ENCODE measurements at regions not wholly inside any gene's neighbourhood (a gene's known extent, or its start where the extent isn't known, plus 50 kb on each side); places are given as distances from the start of the nearest gene placed in this dataset.

DNA sequence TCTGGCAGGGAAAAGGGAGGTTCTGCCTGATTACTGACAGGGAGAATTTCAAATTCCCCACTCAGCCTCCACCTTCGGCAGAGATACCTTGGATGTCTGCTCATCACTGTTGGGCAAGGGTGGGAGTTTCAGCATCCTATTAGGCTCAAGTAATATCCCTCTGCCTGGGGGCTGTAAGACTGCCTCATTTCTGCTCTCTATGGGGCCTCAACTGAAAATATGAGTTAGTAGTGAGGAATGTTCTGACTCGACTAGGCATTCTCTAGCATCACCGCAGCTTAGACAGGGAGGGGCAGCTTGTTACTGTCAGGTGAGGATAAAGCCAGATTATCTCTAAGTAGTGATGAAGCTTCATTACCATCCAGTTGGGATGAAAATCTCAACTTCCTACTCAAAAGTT is 87.7 kb upstream of the LRP1B start:
- no peak for DNase-seq

DNA sequence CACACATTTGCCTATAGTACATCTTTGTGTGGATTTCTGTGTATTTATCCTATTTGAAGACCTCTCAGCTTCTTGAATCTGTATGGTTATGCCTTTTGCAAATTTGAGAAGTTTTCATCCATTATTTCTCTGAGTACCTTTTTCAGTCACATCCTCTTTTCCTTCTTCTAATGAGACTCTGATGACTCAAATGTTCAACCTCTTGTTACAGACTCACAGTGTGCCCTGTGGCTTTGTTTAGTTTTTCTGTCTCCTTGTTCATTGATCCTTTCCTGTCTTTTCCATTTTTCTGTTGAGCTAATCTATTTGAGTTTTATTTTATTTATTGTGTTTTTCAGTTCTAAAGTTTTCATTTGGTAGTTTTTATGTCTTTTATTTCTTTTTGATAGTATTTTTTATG is 87.0 kb upstream of the LRP1B start:
- no peak for DNase-seq

DNA sequence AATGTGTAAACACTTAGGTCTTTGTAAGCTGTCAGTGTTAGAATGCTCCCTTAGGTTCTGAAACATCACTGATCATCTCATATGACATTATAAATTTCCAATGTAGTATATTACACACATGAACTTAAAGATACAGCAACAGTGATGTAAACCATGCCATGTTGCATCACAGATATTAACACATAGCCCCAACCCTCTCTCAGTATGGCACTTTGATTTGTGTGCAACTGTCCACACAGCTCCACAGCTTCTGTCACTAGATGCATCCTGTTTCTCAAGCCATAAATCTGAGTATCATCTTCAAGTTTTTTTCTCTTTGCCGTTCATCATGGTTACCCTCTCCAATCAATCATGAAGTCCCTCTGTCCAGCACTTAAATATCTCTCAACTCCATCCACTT is 69.2 kb upstream of the LRP1B start:
- no peak for DNase-seq

DNA sequence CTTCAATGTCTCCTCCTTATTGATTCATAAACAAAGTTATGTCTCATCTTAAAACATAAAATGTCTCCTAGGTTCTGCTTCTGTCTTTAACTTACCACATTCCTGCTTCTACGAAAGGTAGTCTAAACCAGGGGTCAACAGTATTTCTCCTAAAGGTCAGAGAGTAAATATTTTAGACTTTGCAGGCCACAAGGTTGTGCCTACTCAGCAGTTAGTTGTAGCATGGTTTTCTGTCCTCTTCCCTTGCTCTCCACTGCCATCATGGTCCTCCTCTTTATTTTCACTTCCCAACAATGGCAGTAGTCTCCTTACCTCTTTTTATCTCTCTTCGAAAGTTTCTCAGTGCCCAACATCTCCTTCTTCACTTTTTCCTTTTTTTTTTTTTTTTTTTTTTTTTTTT is 68.3 kb upstream of the LRP1B start:
- DNase-seq: no peak

DNA sequence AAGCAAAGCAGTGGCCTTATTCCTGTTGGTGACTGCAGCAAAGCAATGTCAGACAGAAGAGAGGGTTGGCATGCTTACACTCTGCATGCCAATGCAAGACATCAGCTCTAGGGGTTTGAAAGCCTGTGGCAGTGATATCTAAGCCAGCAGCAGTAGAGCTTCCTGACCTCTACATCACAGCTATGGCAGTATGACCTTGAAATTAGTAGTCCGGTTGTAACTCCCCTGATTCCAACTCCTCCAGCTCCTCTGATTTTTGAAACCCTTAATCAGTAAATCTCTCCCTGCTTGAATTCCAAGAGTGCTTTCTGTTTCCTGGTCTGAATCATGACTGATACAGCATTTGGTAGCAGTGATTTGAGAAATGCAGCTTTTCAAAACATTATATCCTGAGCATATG is 60.0 kb upstream of the LRP1B start:
- no peak for DNase-seq

DNA sequence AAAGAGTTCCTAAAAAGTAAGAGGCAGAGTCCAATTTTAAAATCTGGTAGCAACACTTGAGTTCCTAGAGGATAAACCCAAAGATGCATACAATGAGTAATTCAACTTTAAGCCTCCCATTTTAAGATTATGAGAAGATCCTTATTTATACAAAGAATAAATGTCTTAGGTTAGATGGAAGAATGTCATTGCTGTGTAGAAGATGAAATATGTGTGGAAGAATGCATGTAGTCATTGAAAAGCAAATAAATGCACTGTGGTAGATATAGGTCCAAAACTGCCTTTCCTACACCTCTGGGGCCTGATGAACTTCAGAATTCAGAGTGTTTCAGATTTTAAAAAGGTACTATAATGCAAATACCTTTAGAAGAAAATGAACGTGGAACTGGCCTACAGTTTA is 58.7 kb upstream of the LRP1B start:
- no peak for DNase-seq

DNA sequence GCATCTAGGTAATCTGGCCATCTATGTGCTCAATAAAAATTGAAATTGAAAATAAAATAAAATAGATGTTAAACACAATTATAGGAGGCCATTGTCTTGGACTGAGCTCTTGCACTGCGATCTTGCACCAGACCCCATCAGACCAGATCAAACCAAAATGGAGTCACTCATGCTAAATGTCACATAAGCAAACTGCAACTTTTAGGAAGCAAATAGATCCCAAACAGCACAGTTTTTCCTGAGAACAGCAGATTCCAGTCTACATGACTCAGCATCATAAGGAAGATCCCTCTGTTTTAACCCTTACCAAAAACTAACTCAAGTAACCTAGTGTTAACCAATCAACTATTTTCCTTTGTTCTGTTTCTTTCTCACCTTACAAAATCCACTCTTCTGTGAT is 57.7 kb upstream of the LRP1B start:
- DNase-seq: no peak

DNA sequence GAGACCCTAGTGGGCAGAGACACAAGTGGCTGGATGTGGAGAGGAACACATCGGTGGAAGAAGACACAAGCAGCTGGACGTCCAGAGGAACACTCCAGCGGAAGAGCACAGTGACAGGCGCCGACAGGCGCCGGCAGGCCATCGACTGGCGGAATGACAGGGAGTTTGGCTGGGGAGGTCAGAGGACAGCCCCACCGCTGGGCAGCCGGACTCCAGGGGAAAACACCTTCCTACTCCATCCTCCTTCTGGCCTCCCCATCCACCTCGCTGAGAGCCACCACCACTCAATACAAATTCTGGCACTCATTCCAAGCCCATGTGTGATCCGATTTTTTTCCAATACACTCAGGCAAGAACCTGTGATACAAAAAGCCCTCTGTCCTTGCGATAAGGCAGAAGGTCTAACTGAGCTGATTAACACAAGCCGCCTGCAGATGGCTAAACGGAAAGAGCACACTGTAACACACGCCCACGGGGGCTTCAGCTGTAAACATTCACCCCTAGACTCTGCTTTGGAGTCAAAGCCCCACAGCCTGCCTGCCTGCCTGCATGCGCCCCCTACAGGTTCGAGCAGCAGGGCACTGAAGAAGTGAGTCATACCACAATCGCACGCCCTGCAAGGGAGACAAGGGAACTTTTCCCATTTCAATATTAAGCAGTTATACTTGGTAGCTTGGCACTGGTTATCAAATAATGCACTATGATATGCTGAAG is 50.2 kb upstream of the LRP1B start:
- DNase-seq: peak; percentile 29
